Testis (tissue), 2 donors: ENCODE measurements at regions not wholly inside any gene's neighbourhood (a gene's known extent, or its start where the extent isn't known, plus 50 kb on each side); places are given as distances from the start of the nearest gene placed in this dataset.

Source experiments
- DNase-seq: peaks from one replicate; pipeline ENCODE4 v3.0.0-alpha.2; 2019
- H3K27ac ChIP-seq, 2 donors: fragments of 200-600 bp; sonication (generic); one replicate each; pipeline ENCODE4 v1.5.1; 2019
- H3K27me3 ChIP-seq: fragments of 200-600 bp; sonication (generic); one replicate; pipeline ENCODE4 v1.5.1; 2019
- H3K36me3 ChIP-seq: fragments of 200-600 bp; sonication (generic); one replicate; pipeline ENCODE4 v1.5.1; 2017; ENCODE audit warnings: low read depth; ENCODE audit errors: missing control alignments
- H3K4me1 ChIP-seq: fragments of 200-600 bp; sonication (generic); one replicate; pipeline ENCODE4 v1.5.1; 2019
- H3K4me3 ChIP-seq, 2 donors: fragments of 200-600 bp; sonication (generic); one replicate each; pipeline ENCODE4 v1.5.1; 2017 to 2019
- H3K9me3 ChIP-seq: fragments of 200-600 bp; sonication (generic); one replicate; pipeline ENCODE4 v1.5.1; 2017
- POLR2A ChIP-seq: fragments of 450-650 bp; IDR thresholded peaks from one replicate; pipeline ENCODE4 v1.6.1; 2017; ENCODE audit warnings: antibody characterized with exemption, mild to moderate bottlenecking, moderate library complexity
- WGBS, 2 donors: methylation state at CpG; one replicate each; pipeline ENCODE4 v1.1.5; 2018; 5-methylcytosine and 5-hydroxymethylcytosine counted together
- intact Hi-C: fragments of 100-400 bp; cut with DNase I; formaldehyde crosslinking; loops from one replicate; pipeline ENCODE4 v1.15.1; 2023; ENCODE audit warnings: low total_unique reads
- TF ChIP-seq, protein P1 (sequence below), 3 experiments: fragments of 450-650 bp in 2 of 3; fragments of 200-600 bp in 1 of 3; sonication (generic) in 1 of 3; IDR thresholded peaks; one replicate each; pipeline ENCODE4 v1.5.1; 2016 to 2019; ENCODE audit warnings: antibody characterized with exemption in 3 of 3, mild to moderate bottlenecking in 2 of 3, moderate library complexity in 1 of 3

DNA sequence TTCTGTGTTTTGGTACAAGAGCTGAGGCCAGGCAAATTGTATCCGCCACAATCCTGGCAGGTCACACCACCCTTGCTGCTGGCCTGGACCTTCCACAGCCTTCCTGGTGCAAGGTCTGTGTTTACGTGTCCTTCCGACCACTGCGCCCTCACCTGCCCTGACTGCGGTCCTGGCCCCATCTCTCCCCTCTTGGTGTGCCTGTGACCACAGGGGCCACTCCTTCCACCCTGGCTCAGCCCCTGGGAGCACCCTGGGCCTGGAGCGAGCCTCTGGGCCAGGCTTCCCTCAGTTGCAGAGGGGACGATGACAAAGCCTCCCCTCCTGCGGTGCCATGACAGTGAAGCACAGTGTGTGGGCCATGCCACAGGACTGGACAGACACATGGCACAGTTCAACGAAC lies 104.5 kb downstream of the PLXNA1 start:
- no peaks in the 10 kb centered on the region for H3K36me3 ChIP-seq
- no peak for TF ChIP-seq POLR2A
- TF ChIP-seq, protein P1, sequence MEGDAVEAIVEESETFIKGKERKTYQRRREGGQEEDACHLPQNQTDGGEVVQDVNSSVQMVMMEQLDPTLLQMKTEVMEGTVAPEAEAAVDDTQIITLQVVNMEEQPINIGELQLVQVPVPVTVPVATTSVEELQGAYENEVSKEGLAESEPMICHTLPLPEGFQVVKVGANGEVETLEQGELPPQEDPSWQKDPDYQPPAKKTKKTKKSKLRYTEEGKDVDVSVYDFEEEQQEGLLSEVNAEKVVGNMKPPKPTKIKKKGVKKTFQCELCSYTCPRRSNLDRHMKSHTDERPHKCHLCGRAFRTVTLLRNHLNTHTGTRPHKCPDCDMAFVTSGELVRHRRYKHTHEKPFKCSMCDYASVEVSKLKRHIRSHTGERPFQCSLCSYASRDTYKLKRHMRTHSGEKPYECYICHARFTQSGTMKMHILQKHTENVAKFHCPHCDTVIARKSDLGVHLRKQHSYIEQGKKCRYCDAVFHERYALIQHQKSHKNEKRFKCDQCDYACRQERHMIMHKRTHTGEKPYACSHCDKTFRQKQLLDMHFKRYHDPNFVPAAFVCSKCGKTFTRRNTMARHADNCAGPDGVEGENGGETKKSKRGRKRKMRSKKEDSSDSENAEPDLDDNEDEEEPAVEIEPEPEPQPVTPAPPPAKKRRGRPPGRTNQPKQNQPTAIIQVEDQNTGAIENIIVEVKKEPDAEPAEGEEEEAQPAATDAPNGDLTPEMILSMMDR (IDR thresholded peaks at IDR 0.05) = no peak
- intact Hi-C loops = no loop called here
- no peak for DNase-seq
- H3K4me3 ChIP-seq = no peak overlapping the region
- no peak overlapping the region for H3K27ac ChIP-seq
- no peaks in the 10 kb centered on the region for H3K4me1 ChIP-seq
- no peaks in the 10 kb centered on the region for H3K9me3 ChIP-seq
- no peaks in the 10 kb centered on the region for H3K27me3 ChIP-seq
- WGBS, 2 donors = 89% methylated on average over 9 of the region's 9 CpGs

DNA sequence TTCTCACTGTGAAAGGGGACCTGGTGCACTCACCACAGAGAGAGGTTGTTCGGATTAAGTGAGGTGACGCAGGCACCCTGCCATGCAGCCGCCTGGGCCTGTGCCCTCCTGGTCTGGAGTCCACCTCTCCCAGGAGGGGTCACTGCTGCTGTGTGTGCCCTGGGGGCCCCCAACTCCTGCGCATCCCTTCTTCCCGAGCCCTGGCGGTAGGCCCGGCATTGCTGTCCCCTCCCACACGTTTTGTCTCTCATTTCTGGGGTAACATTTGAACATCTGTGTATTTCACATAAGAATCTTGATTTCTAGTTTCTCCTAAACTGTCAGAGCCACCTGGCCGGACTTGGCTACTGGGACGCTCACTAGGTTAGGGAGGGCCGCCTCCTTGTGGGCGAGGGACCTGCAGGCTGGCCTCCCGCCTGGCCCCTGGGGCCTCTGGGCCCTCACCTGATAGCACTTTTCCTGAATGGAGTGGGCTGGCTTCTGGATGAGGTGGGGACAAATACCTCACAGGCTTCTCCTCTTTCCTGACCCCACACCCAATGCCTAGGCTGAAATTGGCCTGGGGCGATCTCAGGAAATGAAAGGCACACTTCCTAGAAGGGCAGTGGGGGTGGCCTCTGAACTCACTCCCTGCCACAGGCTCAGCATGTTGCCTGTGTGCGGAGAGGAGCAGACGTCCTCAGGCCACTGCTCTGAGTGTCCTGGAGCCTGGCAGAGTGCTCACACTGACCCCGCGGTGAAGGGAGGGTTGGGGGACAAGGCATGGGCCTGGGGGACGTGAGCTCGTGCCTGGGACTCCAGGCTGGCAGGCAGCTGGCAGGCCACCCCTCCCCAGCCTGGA lies 104.2 kb upstream of the PRR23E start:
- H3K4me1 ChIP-seq = no peaks in the 10 kb centered on the region
- intact Hi-C loops = no loop called here
- no peaks in the 10 kb centered on the region for H3K36me3 ChIP-seq
- H3K9me3 ChIP-seq = no peaks in the 10 kb centered on the region
- 83 to 92% methylated on average over 8 to 18 of the region's 20 CpGs for WGBS, 2 donors
- no peak overlapping the region for H3K4me3 ChIP-seq
- no peak overlapping the region for H3K27ac ChIP-seq
- H3K27me3 ChIP-seq = no peaks in the 10 kb centered on the region
- TF ChIP-seq, protein P1 (IDR thresholded peaks at IDR 0.05) = no peak
- no peak for TF ChIP-seq POLR2A
- DNase-seq = no peak

DNA sequence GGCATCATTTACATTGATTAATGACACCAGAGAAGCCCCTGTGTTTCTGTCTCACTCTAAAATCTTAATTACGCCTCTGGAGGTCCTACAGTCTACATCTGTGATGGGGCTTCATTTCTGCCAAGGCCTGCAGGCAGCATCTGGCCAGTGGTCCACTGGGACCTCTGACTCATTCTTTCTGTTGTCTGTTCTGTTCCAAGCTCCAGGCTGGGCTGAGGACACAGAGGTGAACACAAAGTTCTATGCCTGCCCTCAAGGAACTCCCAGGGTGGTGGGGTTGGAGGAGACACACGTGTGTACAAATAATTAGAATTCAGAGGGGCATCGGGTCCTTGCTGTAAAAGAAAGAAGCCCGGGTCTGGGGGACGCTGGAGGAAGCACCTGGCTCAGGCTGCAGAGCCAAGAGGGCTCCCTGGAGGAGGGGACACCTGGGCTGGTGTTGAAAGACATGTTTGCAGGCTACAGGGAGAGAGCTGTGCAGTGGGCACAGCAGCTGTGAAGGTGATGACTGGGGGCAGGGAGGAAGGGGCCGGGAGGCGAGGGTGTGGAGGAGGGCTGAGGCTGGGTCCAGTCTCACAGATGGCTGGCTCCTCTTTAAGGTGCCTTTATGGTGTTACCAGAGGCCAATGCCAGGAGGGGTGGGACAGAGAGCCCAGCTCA lies 103.3 kb upstream of the PRR23E start:
- 70 to 73% methylated on average over 5 to 7 of the region's 7 CpGs for WGBS, 2 donors
- peak; percentile 42 for DNase-seq
- TF ChIP-seq POLR2A = no peak
- TF ChIP-seq, protein P1 (IDR thresholded peaks at IDR 0.05) = no peak
- no peaks in the 10 kb centered on the region for H3K4me1 ChIP-seq
- H3K36me3 ChIP-seq = no peaks in the 10 kb centered on the region
- intact Hi-C loops = no loop called here
- H3K27me3 ChIP-seq = no peaks in the 10 kb centered on the region
- H3K27ac ChIP-seq = no peak overlapping the region
- H3K9me3 ChIP-seq = no peaks in the 10 kb centered on the region
- H3K4me3 ChIP-seq = no peak overlapping the region

DNA sequence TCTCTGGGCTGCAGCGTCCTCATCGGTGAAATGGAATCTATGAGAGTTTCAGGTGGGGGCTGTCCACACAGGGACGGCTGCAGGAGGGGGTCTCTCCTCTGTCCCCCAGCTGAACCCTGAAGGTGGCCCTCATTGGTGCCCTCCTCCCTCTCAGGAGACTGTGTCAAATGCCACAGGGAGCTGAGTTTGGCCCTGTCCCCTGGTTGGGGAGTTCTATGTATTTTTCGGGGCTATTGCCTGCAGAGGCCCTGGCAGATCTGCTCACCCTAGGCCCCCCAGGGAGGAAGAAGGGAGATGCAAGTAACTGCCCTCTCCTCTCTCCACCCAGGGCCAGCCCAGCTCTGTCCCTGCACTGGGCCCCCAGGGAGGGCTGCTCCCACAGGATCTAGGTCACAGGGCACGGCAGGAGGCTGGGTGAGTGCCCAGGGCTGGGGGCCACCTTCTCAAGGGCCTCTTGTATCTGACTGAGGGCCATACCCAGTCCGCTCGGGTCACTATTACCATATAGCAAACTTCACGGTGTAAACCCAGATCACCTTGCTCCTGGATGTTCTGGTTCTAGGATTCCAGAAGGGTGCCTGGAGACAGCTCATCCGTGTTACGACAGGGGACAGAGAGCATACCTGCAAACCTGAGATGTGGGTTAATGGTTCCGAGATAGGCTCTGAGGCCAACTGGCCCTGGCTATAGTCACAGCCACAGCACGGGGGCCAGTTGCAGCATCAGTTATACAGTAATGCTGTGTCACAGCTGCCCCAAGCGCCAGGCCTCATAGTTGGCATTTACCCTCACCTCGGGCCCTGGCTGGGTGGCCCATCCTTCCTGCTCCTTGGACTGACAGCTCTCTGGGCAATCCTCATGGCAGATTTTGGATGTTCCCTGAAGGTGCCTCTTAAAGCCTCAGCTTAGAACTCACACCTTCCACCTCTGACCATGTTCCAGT lies 102.4 kb upstream of the PRR23E start:
- intact Hi-C loops = no loop called here
- WGBS, 2 donors = 89 to 91% methylated on average over 8 to 14 of the region's 14 CpGs
- Histone ChIP-seq H3K4me1 (no peaks in the 10 kb centered on the region), H3K9me3 (no peaks in the 10 kb centered on the region), H3K27me3 (no peaks in the 10 kb centered on the region), H3K4me3 (no peak overlapping the region), H3K27ac (no peak overlapping the region), H3K36me3 (no peaks in the 10 kb centered on the region)
- TF ChIP-seq, protein P1 (IDR thresholded peaks at IDR 0.05) = no peak
- DNase-seq = no peak
